ENCODE measurements at regions not wholly inside any gene's neighbourhood (a gene's known extent, or its start where the extent isn't known, plus 50 kb on each side); places are given as distances from the start of the nearest gene placed in this dataset.

- Histone ChIP-seq H3K27me3 (ENCODE audit: insufficient read depth, low read depth, low read length) (no peaks in the 10 kb centered on the region), H3K27ac (ENCODE audit: low read length) (no peak overlapping the region), H3K9me2 (ENCODE audit: insufficient read depth, low read length) (no peaks in the 10 kb centered on the region), H3F3A (ENCODE audit: insufficient read depth, low read length, poor library complexity, severe bottlenecking) (no peaks in the 10 kb centered on the region), H3K9ac (ENCODE audit: low read length) (no peak overlapping the region), H2AFZ (ENCODE audit: low read depth, low read length) (no peak overlapping the region), H3K79me2 (replicated peaks; ENCODE audit: insufficient read depth, low read length) (no peaks in the 10 kb centered on the region), H3K36me3 (ENCODE audit: insufficient read depth, low read length) (no peaks in the 10 kb centered on the region), H3K4me3 (ENCODE audit: low read length) (no peak overlapping the region), H3K9me3 (ENCODE audit: low read length) (no peaks in the 10 kb centered on the region), H4K20me1 (ENCODE audit: insufficient read depth) (no peaks in the 10 kb centered on the region), H3K4me2 (ENCODE audit: low read length) (no peak overlapping the region)
- TF ChIP-seq EP300 (conservative IDR thresholded peaks at IDR 0.05; ENCODE audit: poor library complexity, severe bottlenecking) (no peak), MXI1 (conservative IDR thresholded peaks at IDR 0.05; ENCODE audit: poor library complexity, severe bottlenecking) (no peak), RAD21 (conservative IDR thresholded peaks at IDR 0.05) (no peak), POLR2AphosphoS5 (IDR thresholded peaks at IDR 0.05) (no peak), TAF1 (IDR thresholded peaks at IDR 0.05; ENCODE audit: low read depth) (no peak), SMC3 (conservative IDR thresholded peaks at IDR 0.05; ENCODE audit: poor library complexity) (no peak), EZH2 (IDR thresholded peaks at IDR 0.05; ENCODE audit: borderline replicate concordance, insufficient read depth, low read length, poor library complexity, severe bottlenecking) (no peak)
- TF ChIP-seq, protein P1, sequence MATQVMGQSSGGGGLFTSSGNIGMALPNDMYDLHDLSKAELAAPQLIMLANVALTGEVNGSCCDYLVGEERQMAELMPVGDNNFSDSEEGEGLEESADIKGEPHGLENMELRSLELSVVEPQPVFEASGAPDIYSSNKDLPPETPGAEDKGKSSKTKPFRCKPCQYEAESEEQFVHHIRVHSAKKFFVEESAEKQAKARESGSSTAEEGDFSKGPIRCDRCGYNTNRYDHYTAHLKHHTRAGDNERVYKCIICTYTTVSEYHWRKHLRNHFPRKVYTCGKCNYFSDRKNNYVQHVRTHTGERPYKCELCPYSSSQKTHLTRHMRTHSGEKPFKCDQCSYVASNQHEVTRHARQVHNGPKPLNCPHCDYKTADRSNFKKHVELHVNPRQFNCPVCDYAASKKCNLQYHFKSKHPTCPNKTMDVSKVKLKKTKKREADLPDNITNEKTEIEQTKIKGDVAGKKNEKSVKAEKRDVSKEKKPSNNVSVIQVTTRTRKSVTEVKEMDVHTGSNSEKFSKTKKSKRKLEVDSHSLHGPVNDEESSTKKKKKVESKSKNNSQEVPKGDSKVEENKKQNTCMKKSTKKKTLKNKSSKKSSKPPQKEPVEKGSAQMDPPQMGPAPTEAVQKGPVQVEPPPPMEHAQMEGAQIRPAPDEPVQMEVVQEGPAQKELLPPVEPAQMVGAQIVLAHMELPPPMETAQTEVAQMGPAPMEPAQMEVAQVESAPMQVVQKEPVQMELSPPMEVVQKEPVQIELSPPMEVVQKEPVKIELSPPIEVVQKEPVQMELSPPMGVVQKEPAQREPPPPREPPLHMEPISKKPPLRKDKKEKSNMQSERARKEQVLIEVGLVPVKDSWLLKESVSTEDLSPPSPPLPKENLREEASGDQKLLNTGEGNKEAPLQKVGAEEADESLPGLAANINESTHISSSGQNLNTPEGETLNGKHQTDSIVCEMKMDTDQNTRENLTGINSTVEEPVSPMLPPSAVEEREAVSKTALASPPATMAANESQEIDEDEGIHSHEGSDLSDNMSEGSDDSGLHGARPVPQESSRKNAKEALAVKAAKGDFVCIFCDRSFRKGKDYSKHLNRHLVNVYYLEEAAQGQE (IDR thresholded peaks at IDR 0.05; ENCODE audit: borderline replicate concordance): no peak
- TF ChIP-seq, protein P2, sequence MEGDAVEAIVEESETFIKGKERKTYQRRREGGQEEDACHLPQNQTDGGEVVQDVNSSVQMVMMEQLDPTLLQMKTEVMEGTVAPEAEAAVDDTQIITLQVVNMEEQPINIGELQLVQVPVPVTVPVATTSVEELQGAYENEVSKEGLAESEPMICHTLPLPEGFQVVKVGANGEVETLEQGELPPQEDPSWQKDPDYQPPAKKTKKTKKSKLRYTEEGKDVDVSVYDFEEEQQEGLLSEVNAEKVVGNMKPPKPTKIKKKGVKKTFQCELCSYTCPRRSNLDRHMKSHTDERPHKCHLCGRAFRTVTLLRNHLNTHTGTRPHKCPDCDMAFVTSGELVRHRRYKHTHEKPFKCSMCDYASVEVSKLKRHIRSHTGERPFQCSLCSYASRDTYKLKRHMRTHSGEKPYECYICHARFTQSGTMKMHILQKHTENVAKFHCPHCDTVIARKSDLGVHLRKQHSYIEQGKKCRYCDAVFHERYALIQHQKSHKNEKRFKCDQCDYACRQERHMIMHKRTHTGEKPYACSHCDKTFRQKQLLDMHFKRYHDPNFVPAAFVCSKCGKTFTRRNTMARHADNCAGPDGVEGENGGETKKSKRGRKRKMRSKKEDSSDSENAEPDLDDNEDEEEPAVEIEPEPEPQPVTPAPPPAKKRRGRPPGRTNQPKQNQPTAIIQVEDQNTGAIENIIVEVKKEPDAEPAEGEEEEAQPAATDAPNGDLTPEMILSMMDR (IDR thresholded peaks at IDR 0.05; ENCODE audit: poor library complexity, severe bottlenecking): no peak
These were observed 227.2 kb upstream of the E2F8 start for GRCh38 chr11:19467904-19468303.

DNA sequence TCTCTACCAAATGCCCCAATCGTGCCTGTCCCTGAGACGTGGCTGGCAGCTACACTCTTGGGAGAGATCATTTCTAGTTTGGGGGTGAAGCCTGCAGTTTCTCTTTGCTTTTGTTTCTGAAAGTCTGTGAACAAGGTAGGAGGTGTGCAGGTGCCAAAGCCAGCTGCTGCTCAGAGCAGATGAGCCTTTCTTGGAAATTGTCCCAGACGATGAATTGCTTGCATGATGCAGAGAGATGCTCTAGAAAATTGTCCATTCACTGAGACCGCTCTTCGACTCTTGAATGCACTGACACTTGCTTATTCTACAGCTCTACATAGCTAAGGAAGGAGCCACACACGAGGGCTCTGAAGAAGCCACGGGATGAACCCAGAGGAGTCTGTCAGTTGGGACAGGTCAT is 225.6 kb upstream of the E2F8 start:
- Histone ChIP-seq H3K36me3 (ENCODE audit: insufficient read depth, low read length) (no peaks in the 10 kb centered on the region), H3K4me2 (ENCODE audit: low read length) (no peak overlapping the region), H3K4me3 (ENCODE audit: low read length) (no peak overlapping the region), H3K9ac (ENCODE audit: low read length) (no peak overlapping the region), H3F3A (ENCODE audit: insufficient read depth, low read length, poor library complexity, severe bottlenecking) (no peaks in the 10 kb centered on the region), H3K27ac (ENCODE audit: low read length) (no peak overlapping the region), H3K79me2 (replicated peaks; ENCODE audit: insufficient read depth, low read length) (no peaks in the 10 kb centered on the region), H4K20me1 (ENCODE audit: insufficient read depth) (no peaks in the 10 kb centered on the region), H3K9me3 (ENCODE audit: low read length) (no peaks in the 10 kb centered on the region), H3K9me2 (ENCODE audit: insufficient read depth, low read length) (no peaks in the 10 kb centered on the region), H3K27me3 (ENCODE audit: insufficient read depth, low read depth, low read length) (no peaks in the 10 kb centered on the region), H2AFZ (ENCODE audit: low read depth, low read length) (no peak overlapping the region)
- TF ChIP-seq, protein P2 (IDR thresholded peaks at IDR 0.05; ENCODE audit: poor library complexity, severe bottlenecking): no peak
- no peak for TF ChIP-seq POLR2AphosphoS5 (IDR thresholded peaks at IDR 0.05)
- TF ChIP-seq, protein P1 (IDR thresholded peaks at IDR 0.05; ENCODE audit: borderline replicate concordance): no peak
- no peak for TF ChIP-seq MXI1 (conservative IDR thresholded peaks at IDR 0.05; ENCODE audit: poor library complexity, severe bottlenecking)
- TF ChIP-seq EP300 (conservative IDR thresholded peaks at IDR 0.05; ENCODE audit: poor library complexity, severe bottlenecking): no peak
- TF ChIP-seq SMC3 (conservative IDR thresholded peaks at IDR 0.05; ENCODE audit: poor library complexity): no peak
- TF ChIP-seq TAF1 (IDR thresholded peaks at IDR 0.05; ENCODE audit: low read depth): no peak
- no peak for TF ChIP-seq RAD21 (conservative IDR thresholded peaks at IDR 0.05)
- no peak for TF ChIP-seq EZH2 (IDR thresholded peaks at IDR 0.05; ENCODE audit: borderline replicate concordance, insufficient read depth, low read length, poor library complexity, severe bottlenecking)

All from neural cell (in vitro differentiated cells).